GM21619 (cell line): ENCODE measurements at regions not wholly inside any gene's neighbourhood (a gene's known extent, or its start where the extent isn't known, plus 50 kb on each side); places are given as distances from the start of the nearest gene placed in this dataset.

Experiments
- ATAC-seq: cut with Tn5 transposase; IDR thresholded peaks from one replicate; pipeline ENCODE4 v1.9.1; 2021; ENCODE audit not compliant: unreplicated experiment

DNA sequence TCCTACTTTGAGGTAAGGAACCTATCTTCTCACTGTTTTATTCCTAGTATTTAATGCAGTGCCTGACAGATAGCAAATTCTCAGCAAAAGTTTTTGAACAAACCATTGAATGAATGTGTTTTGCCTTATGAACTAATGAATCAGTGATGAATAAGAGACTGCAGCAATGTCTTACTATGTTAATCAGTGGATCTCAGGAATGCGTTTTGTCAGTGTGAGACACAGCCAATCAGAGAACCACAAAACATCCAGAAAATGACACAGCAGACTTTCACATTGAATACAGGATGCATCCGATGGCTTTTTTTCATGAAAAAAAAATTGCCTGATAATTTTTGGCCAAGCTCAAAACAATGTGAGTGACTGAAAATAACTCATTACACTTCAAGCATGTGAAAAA is 270.5 kb downstream of the BMP2 start:
- no peak for ATAC-seq

DNA sequence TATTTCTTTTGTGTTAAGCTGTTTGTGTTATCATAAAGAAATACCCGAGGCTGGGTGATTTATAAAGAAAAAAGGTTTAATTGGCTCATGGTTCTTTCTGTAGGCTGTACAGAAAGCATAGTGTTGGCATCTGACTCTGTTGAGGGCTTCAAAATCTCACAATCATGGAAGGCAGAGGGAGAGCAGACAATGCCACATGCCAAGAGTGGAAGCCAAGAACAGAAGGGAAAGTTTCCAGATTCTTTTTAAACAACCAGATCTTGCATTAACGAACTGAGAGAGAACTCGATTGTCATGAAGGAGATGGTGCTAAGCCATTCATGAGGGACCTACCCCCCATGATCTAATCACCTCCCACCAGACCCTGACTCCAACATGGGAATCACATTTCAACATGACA is 290.1 kb downstream of the BMP2 start:
- ATAC-seq: no peak

DNA sequence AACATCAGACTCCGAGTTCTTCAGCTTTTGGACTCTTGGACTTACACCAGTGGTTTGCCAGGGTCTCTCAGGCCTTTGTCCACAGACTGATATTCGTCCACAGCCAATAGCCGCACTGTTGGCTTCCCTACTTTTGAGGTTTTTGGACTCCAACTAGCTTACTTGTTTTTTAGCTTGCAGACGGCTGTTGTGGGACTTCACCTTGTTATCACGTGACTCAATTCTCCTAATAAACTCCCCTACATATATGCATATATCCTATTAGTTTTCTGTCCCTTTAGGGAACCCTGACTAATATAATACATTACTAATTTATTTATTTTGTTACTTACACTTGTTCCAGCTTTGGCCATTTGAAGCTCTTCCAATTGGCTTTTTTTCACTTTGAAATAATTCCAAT is 311.3 kb downstream of the BMP2 start:
- ATAC-seq: no peak

DNA sequence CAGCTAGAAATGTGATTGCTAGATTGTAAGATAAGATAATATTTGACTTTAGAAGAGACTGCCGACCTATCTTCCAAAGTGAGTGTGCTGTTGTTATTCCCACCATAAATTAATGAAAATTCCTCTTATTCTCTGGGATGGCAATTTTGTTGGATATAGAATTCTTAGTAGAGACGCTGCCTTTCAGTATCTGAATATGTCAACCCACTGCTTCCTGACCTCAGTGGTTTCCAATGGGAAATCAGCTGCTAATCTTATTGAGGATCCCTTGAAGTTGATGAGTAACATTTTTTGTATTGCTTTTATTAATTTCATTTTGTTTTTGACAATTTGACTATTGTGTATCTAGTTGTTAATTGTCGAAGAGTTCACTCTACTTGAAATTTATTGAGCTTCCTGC is 313.0 kb downstream of the BMP2 start:
- ATAC-seq: no peak

DNA sequence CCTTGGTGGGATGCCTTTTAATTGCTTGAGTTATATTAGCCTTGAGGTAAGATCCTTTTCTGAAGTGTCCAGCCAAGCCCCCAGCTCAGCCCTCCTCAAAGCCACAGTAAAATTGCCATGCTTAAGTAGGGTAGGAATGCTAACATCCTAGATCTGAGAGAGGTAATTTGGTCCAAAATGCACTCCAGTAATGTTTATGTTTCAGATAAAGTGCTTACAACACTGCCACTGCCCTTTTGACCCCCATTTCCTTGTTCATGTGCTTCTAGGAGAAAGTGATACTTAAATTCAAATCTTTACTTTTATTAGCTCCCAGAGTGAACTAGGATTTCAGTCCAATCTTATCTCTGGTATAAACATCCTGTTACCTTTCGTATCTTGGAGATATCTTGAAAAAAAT is 318.0 kb downstream of the BMP2 start:
- ATAC-seq: no peak

DNA sequence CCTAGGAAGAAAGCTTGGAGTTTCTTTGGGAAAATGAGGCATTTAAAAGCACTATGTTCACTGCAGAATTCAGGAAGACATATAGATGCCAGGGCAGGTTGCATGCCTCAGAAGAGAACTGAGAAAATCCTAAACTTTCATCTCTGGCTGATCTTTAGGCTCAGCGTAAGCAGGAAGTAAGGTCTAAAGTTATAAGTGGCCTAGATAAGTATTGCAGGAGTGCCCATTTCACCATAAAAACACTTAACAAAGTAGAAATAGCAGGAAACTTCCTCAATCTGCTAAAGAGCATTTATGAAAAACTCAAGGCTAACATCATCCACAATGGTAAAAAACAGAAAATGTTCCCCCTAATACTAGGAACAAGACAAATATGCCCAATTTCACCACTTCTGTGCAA is 320.3 kb downstream of the BMP2 start:
- no peak for ATAC-seq

DNA sequence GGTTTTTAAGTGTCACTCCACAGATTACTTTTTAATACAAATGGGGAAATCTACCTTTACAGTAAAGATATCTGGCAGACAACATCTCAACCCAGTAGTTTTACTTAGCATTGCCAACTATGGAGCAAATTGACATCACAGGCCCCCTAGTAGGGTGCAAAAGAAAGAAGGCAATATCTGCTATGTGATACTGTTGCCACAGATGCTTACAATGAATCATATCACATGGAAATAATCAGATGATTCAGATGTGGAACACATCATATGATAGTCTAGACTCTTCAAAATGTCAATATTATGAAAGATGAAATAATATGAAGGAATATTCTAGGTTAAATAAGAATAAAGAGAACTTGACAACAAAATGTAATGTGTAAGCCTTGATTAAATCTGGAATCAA is 322.5 kb downstream of the BMP2 start:
- no peak for ATAC-seq

DNA sequence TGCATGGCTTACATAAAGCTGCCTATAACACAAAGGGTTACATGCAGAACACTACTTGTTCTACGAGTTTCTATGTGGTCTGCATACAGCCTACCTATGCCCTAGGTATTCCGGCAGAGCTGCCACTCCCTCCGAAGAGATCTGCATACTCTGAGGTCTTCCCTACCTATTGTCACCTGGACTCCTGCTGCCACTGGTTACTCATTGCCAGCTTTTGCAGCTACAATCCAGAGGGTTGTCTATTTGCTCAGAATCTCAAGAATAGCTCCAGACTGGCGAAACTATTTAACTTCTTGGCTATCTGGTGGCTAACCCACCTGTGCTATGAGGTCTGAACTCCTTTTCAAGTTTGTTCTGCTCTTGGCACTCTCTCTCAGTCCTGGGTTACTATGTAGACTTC is 323.3 kb downstream of the BMP2 start:
- no peak for ATAC-seq

DNA sequence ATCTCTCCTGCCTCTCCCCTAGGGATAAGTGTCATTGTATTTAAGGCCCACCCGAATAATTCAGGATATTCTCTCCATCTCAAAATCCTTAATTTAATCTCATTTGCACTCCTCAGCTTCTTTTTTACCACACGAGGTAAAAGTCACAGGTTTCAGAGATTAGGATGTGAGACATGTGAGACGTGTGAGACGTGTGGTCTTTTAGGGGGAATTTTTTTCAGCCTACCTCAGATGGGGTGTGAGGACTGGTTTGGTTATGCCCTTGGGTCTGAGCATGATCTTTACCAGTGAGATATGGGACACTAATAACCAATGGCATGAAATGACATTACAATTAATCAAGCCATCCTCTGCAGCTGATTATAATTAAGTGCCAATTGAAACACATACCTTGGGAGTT is 324.2 kb downstream of the BMP2 start:
- ATAC-seq: no peak

DNA sequence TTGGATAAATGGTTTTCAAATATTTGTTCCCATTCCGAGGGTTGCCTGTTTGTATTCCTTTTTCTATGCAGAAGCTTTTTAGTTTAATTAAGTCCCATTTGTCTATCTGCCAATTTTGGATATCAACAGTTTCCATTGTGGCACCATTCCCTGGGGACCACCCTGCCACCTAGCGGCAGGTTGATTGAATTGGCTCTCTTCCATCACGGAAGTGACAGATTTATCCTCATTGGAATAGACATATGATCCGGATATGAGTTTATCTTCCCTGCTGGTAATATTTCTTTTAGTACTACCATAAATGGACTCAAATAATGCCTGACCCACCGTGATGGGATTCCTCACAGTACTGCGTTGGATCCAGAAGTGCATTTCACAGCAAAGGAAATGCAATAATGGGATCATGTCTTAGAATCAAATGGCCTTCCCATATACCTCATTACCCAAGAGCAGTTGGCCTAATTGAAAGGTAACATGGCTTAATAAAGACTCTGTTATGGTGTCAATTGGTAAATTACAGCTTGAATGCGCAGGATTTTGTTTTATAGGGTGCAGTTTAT is 327.0 kb downstream of the BMP2 start:
- no peak for ATAC-seq

DNA sequence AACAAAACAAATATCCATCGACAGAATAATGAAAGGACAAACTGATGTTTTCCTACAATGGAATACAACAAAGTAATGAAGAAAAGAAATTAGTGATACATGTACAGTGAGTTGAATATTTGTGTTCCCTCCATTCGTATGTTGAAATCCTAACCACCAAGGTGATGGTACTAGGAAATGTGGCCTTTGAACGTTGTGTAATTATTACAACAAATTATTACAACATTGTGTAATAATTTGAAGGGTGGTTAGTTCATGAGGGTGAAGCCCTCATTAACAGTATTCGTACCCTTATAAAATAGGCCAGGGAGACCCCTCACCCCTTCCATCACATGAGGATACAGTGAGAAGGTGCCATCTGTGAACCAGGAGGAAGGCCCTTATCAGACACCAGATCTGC is 339.4 kb downstream of the BMP2 start:
- no peak for ATAC-seq

DNA sequence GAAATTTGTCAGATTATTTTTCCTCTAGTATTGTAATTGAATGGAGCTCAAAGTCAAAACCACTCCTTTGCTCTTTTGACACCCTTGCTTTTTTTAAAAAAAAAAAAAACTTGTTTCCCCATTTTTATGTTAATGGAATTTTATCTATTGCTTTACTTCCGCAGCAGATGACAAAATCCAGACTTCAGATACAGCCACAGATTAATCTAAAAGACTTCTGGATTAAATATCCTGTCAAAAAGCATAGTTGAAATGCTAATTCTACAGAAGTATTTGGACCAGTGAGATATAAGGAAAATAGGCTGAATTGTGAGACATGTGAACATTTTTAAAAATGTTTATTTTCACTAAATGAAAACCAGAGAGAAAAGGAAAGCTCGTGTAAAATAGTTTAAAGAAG is 341.4 kb downstream of the BMP2 start:
- no peak for ATAC-seq

DNA sequence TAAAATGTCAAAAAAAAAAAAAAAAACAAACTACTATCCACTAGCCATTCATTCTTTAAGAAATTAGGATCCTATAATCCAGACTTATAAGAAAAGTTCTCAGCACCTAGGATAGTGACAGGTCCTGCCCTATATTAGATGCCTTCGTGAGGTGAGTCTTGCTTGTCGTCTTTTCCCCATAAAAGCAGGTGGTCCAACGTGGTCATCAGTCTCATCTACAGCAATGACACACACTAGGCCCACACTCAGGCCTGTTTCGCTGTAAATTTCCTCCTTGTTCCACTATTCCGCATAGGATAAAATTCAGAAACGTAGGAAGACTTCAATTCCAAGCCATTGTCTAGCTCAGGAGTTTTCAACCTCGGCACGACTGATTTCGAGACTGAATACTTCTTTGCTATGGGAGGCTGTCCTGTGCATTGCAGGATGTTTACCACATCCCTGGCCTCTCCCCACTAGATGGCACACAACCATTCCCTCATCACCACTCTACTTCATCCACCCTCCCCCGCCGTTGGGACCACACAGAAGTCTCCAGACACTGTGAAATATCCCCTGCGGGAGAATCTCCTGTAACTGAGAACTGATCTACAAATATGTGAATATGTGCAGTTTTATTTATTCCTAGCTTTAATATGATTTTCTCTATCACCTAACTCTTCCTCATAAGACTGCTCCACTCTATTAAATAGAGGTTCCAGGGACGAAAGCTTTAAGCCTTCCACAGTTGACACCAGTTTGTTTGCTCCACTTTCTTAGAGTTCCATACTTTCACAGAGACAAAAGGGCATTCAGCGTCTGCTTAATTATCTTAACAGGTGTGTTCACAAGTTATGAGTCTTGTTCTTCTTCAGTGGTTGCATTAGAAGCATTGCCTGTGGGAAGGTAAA is 346.3 kb downstream of the BMP2 start:
- peak; percentile 60 for ATAC-seq

DNA sequence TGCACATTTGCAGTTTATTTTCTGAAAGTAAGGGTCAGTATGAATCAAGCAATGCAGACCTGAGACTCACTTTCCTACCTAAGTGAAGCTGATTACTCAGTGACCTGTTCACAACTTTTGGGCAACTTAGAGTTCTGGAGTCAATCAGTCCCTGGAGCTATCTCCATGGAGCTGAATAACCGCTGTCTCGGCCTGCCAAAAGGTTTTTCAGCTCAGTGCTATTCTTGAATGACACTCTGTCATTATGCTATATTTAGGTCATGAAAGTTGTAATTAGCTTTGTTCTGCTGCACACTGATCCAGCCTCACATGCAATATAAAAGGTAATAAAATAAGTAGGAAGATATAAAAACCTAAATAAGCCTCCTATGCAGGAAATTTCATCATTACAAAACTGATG is 356.0 kb downstream of the BMP2 start:
- ATAC-seq: no peak

DNA sequence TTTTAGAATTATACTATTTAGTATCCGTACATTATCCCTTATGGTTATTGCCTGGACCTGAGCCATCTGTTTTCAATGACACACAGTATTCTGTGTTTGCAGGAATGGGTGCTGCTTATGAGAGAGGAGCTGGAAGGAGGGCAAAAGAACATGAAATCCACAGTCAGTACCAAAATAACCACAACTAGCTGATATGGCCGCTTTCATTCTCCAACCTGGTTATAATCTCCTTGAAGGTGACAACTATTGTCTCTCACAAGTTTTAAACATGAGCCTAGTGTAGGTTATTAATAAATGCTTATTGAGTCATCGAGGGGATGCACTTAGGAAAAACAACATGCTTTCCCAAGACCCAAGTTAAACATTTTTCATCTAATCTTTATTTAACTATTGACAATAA is 356.6 kb downstream of the BMP2 start:
- no peak for ATAC-seq

DNA sequence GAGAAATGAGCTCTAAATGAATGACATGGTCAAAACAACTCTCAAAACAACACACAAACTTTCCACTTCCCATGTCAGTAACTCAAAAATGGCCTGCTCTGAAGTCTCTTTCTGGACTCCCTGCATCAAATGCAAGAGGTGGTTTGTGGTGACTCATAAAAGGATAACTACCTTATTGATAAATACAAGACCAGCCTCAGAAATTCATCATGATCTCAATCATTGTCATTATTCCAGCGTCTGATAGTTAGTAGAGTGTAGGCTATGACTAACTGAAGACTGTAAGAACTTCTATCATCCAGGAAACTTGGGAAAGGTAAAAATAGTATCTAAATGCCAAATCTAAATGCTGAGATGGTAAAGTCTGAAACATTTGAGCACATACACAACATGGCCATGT is 369.4 kb downstream of the BMP2 start:
- ATAC-seq: no peak

DNA sequence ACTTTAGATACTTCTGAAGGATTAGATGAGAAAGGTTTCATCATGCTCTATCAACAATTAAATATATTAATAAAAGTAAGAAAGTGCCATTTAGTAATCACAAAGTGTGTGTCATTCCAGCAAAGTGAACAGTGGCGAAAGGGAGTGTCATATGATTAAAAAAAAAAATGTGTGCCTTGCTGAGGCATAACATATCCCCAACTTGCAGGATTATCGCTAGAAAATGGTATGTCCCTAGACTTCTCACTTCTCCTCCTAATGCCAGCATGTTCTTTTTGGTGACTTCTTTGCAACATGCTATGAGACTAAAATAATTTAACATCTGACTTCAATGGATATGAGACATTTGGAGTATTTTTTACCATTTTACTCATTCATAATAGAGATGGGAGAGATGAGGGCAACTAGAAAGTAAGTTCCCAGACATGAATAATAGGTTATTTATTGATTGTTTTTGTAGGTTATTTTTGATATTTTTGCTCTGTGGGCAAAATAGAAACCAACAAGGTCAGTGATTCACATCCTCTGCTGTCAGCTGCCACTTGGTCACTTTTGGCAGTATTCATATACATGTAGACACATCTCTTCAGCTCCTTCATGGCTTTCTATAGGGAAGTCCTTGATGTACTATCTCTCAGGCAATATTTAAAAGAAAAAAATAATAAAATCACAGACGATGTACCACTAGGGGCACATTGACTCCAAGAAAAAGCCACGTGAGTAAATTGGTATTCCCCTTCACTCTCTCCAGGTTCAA is 370.1 kb downstream of the BMP2 start:
- peak; percentile 82 for ATAC-seq

DNA sequence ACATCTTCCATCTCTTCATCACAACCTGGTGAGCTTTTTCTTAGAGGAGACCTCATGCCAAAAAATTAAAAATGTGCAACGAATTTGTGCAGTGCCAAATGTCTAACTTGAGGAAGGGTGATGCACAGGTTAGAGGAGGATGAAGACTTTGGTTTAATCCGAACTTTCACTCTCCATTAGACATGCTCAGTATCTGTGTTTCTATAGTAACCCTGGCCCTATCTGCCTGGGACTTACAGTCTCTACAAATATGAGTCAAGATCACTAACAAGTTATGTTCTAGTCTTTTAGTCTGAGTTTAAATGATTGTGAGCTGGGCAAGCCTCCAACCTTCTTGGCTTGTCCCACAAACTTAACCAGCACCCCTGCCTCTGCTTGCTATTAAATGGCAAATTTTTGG is 377.0 kb downstream of the BMP2 start:
- ATAC-seq: no peak

DNA sequence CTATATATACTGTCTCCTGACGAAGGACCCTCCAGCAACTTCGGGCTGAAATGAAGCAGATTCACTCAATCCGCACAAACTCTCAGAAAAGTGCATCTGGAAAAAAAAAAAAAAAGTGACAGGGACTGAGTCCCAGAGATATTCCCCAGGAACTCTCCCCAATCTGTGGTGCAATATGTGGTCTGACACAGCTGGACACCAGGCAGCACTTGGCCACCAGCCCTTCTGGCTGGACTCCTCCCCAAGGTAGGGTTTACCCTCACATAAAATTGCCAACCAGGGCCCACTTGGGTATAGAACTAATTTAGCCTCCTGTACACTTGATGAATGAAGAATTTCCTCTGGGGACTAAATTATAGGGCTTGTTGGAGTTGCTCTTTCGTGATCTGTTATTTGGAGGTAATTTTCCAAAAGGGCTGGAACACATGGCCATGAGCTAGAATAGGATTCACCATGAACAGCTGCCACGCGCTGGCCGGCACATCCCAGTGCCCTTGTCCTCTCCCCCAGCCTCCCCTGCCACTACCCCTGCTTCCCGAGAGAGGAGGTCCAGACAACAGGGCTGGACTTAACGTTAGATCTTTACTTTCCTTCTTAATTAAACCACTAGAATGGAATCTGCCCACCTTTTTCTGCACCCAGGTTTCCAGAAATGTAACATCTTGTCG is 379.2 kb downstream of the BMP2 start:
- ATAC-seq: no peak

DNA sequence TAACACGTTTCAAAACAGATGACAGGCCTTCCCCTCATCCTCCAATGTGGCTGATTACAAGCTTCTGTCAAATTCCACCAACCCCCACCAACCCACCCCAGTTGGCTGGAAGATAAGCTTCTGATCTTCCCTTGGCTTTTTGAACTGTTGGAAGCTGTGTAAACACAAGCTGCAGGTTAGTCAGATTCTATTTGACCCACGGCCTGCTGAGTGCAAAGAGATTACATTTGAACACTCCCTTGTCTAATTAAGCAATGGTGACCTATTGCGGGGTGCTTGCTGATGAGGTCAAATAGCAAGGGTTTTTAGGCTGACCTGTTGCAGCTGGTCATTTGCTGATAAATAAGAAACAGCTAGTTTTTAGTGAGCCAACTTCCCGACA is 379.7 kb downstream of the BMP2 start:
- ATAC-seq: no peak

DNA sequence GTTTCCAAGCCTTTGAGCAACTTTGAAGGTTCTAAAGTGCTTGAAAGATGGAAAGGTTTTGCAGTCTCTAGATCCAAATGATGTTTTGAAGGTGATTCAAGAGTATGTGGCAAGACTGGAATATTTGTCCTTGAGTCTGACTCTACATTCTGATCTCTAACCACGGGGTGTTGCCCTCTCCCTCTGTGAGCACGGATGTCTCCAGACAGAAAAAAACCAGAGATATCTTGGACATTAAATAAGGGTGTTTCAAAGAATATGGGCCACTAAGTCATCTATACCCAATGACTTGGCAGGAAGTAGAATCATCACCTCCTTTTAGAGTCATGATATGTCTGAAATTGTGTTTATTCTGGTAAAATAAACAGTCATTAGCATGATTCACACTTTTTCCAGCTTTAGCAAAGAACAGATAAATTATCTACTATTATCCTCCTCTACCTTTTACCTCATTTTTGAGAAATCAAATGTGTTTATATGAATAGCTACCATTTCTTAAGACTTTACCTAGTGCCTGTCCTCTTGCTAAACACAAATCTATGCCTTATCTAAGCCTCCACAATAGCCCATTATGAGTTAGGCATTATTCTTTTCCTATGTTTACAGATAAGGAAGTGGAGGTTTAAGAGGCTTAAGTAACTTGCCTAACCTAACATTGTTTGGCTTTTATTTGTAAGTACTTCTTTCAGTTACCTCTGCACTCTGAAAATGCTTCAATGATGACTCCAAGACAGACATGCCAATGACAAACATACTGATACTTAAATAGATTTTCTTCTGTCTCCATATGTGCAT is 384.4 kb downstream of the BMP2 start:
- ATAC-seq: no peak
